ENCODE measurements at regions not wholly inside any gene's neighbourhood (a gene's known extent, or its start where the extent isn't known, plus 50 kb on each side); places are given as distances from the start of the nearest gene placed in this dataset.

GRCh38 chr2:6310256-6311215, 555.2 kb downstream of the CMPK2 start:
- Histone ChIP-seq H3K4me1 (ENCODE audit: control insufficient read depth in 1 of 2, low read depth in 2 of 2) (no peaks in the 10 kb centered on the region), H3K9me3 (no peaks in the 10 kb centered on the region), H3K27me3 (replicated peaks; ENCODE audit: insufficient read depth) (no peaks in the 10 kb centered on the region), H3K27ac (no peak overlapping the region), H3K4me3 (no peak overlapping the region), H3K36me3 (no peaks in the 10 kb centered on the region)
- ATAC-seq (ENCODE audit: insufficient number of reproducible peaks, low FRiP score, low read depth), result no peak
- no peak for DNase-seq (ENCODE audit: low spot score)
- TF ChIP-seq CTCF (IDR thresholded peaks at IDR 0.05), result no peak

GRCh38 chr2:6312367-6312766, 553.3 kb downstream of the CMPK2 start:
- Histone ChIP-seq H3K36me3 (no peaks in the 10 kb centered on the region), H3K9me3 (no peaks in the 10 kb centered on the region), H3K27me3 (replicated peaks; ENCODE audit: insufficient read depth) (no peaks in the 10 kb centered on the region), H3K27ac (no peak overlapping the region), H3K4me3 (no peak overlapping the region), H3K4me1 (ENCODE audit: control insufficient read depth in 1 of 2, low read depth in 2 of 2) (no peaks in the 10 kb centered on the region)
- ATAC-seq (ENCODE audit: insufficient number of reproducible peaks, low FRiP score, low read depth) (no peak), DNase-seq (ENCODE audit: low spot score) (no peak)
- no peak for TF ChIP-seq CTCF (IDR thresholded peaks at IDR 0.05)

GRCh38 chr2:6314218-6314960, 551.3 kb downstream of the CMPK2 start:
- TF ChIP-seq CTCF (IDR thresholded peaks at IDR 0.05), result no peak
- no peak for ATAC-seq (ENCODE audit: insufficient number of reproducible peaks, low FRiP score, low read depth)
- Histone ChIP-seq H3K9me3 (no peaks in the 10 kb centered on the region), H3K4me1 (ENCODE audit: control insufficient read depth in 1 of 2, low read depth in 2 of 2) (no peaks in the 10 kb centered on the region), H3K4me3 (no peak overlapping the region), H3K27me3 (replicated peaks; ENCODE audit: insufficient read depth) (no peaks in the 10 kb centered on the region), H3K27ac (no peak overlapping the region), H3K36me3 (no peaks in the 10 kb centered on the region)
- no peak for DNase-seq (ENCODE audit: low spot score)

GRCh38 chr2:6325616-6326015, 540.1 kb downstream of the CMPK2 start:
- Histone ChIP-seq H3K9me3 (no peaks in the 10 kb centered on the region), H3K36me3 (no peaks in the 10 kb centered on the region), H3K27ac (no peak overlapping the region), H3K4me1 (ENCODE audit: control insufficient read depth in 1 of 2, low read depth in 2 of 2) (no peaks in the 10 kb centered on the region), H3K27me3 (replicated peaks; ENCODE audit: insufficient read depth) (no peaks in the 10 kb centered on the region), H3K4me3 (no peak overlapping the region)
- ATAC-seq (ENCODE audit: insufficient number of reproducible peaks, low FRiP score, low read depth) (no peak), DNase-seq (ENCODE audit: low spot score) (no peak)
- no peak for TF ChIP-seq CTCF (IDR thresholded peaks at IDR 0.05)

- H3K4me1 ChIP-seq (ENCODE audit: control insufficient read depth in 1 of 2, low read depth in 2 of 2), result no peaks in the 10 kb centered on the region
- ATAC-seq (ENCODE audit: insufficient number of reproducible peaks, low FRiP score, low read depth), result no peak
- H3K27ac ChIP-seq, result no peak overlapping the region
- no peaks in the 10 kb centered on the region for H3K27me3 ChIP-seq (replicated peaks; ENCODE audit: insufficient read depth)
- no peaks in the 10 kb centered on the region for H3K9me3 ChIP-seq
- no peak for TF ChIP-seq CTCF (IDR thresholded peaks at IDR 0.05)
- no peak for DNase-seq (ENCODE audit: low spot score)
- no peaks in the 10 kb centered on the region for H3K36me3 ChIP-seq
- H3K4me3 ChIP-seq, result no peak overlapping the region
Measured at GRCh38 chr2:6326958-6327357, 538.7 kb downstream of the CMPK2 start.
